Neutrophil (primary cell): ENCODE measurements at regions not wholly inside any gene's neighbourhood (a gene's known extent, or its start where the extent isn't known, plus 50 kb on each side); places are given as distances from the start of the nearest gene placed in this dataset.

Source experiments
- H3K27ac ChIP-seq: fragments of 200-600 bp; sonication (generic); 2 replicates; pipeline ENCODE4 v1.5.1; 2016; ENCODE audit warnings: mild to moderate bottlenecking, moderate library complexity
- H3K27me3 ChIP-seq: fragments of 200-600 bp; sonication (generic); 2 replicates; pipeline ENCODE4 v1.6.0; 2016; ENCODE audit warnings: mild to moderate bottlenecking
- H3K36me3 ChIP-seq: fragments of 200-600 bp; sonication (generic); 2 replicates; pipeline ENCODE4 v1.5.1; 2017
- H3K4me1 ChIP-seq, 2 experiments: fragments of 200-600 bp in 1 of 2; sonication (generic) in 1 of 2; 1 replicate in 1 of 2; 2 replicates in 1 of 2; pipeline versions ENCODE4 v1.5.1 to v1.6.1; 2013 to 2016; ENCODE audit warnings: low read depth in 1 of 2, low read length in 1 of 2, mild to moderate bottlenecking in 1 of 2, moderate library complexity in 1 of 2; ENCODE audit not compliant: control insufficient read depth in 1 of 2, insufficient read depth in 1 of 2
- H3K4me3 ChIP-seq, 2 experiments: fragments of 200-600 bp in 1 of 2; sonication (generic) in 1 of 2; 1 replicate in 1 of 2; 2 replicates in 1 of 2; pipeline ENCODE4 v1.5.1; 2013 to 2016; ENCODE audit warnings: low read depth in 1 of 2, low read length in 1 of 2, mild to moderate bottlenecking in 1 of 2, moderate library complexity in 1 of 2
- H3K9me3 ChIP-seq: fragments of 200-600 bp; sonication (generic); 2 replicates; pipeline ENCODE4 v1.5.1; 2016
- CTCF ChIP-seq: fragments of 200-600 bp; sonication (generic); IDR thresholded peaks from 2 replicates; pipeline ENCODE4 v1.5.1; 2016; ENCODE audit warnings: antibody characterized with exemption

- peaks cover 26 to 33% of the 10 kb centered on the region in 2 experiments for H3K4me1 ChIP-seq
- H3K9me3 ChIP-seq = no peaks in the 10 kb centered on the region
- H3K4me3 ChIP-seq = no peak overlapping the region
- H3K27me3 ChIP-seq = no peaks in the 10 kb centered on the region
- no peak for TF ChIP-seq CTCF
- no peak overlapping the region for H3K27ac ChIP-seq
- H3K36me3 ChIP-seq = no peaks in the 10 kb centered on the region
These were observed 64.7 kb upstream of the JAZF1 start for GRCh38 chr7:28245123-28245878.

- no peaks in the 10 kb centered on the region for H3K36me3 ChIP-seq
- no peaks in the 10 kb centered on the region for H3K9me3 ChIP-seq
- H3K27ac ChIP-seq = no peak overlapping the region
- no peak for TF ChIP-seq CTCF
- H3K4me1 ChIP-seq = peaks cover 20 to 26% of the 10 kb centered on the region in 2 experiments
- H3K27me3 ChIP-seq = no peaks in the 10 kb centered on the region
- no peak overlapping the region for H3K4me3 ChIP-seq
These were observed 66.4 kb upstream of the JAZF1 start for GRCh38 chr7:28246921-28247461.

- H3K4me1 ChIP-seq = peaks cover 0 to 9% of the 10 kb centered on the region in 2 experiments
- no peaks in the 10 kb centered on the region for H3K27me3 ChIP-seq
- no peaks in the 10 kb centered on the region for H3K36me3 ChIP-seq
These were observed 77.6 kb upstream of the JAZF1 start for GRCh38 chr7:28258240-28258639.

GRCh38 chr7:28260969-28261368 lies 80.4 kb upstream of the JAZF1 start:
- H3K36me3 ChIP-seq = no peaks in the 10 kb centered on the region
- H3K9me3 ChIP-seq = no peaks in the 10 kb centered on the region
- H3K4me1 ChIP-seq = peaks cover 0 to 9% of the 10 kb centered on the region in 2 experiments
- H3K4me3 ChIP-seq = no peak overlapping the region
- H3K27me3 ChIP-seq = no peaks in the 10 kb centered on the region
- no peak for TF ChIP-seq CTCF
- H3K27ac ChIP-seq = no peak overlapping the region

More at GRCh38 chr7:28258240-28258639, 77.6 kb upstream of the JAZF1 start:
- Histone ChIP-seq H3K27ac (no peak overlapping the region), H3K9me3 (no peaks in the 10 kb centered on the region), H3K4me3 (no peak overlapping the region)
- no peak for TF ChIP-seq CTCF

GRCh38 chr7:28263622-28264271 lies 83.2 kb upstream of the JAZF1 start:
- no peak for TF ChIP-seq CTCF
- H3K4me1 ChIP-seq = peaks cover 0 to 3% of the 10 kb centered on the region in 2 experiments
- no peak overlapping the region for H3K27ac ChIP-seq

More at GRCh38 chr7:28263622-28264271, 83.2 kb upstream of the JAZF1 start:
- Histone ChIP-seq H3K27me3 (no peaks in the 10 kb centered on the region), H3K36me3 (no peaks in the 10 kb centered on the region), H3K9me3 (no peaks in the 10 kb centered on the region), H3K4me3 (no peak overlapping the region)
